Lower leg skin (tissue), 3 donors: ENCODE measurements at regions not wholly inside any gene's neighbourhood (a gene's known extent, or its start where the extent isn't known, plus 50 kb on each side); places are given as distances from the start of the nearest gene placed in this dataset.

Source experiments
- POLR2A ChIP-seq, 2 donors: fragments of 450-650 bp; IDR thresholded peaks; one replicate each; pipeline ENCODE4 v1.6.1; 2016 to 2017; ENCODE audit warnings: antibody characterized with exemption in 2 of 2, mild to moderate bottlenecking in 1 of 2, moderate library complexity in 1 of 2
- TF ChIP-seq, protein P1 (sequence below), 3 donors: fragments of 450-650 bp; IDR thresholded peaks; one replicate each; pipeline ENCODE4 v1.5.1; 2016; ENCODE audit warnings: antibody characterized with exemption in 3 of 3, mild to moderate bottlenecking in 3 of 3, moderate library complexity in 2 of 3

DNA sequence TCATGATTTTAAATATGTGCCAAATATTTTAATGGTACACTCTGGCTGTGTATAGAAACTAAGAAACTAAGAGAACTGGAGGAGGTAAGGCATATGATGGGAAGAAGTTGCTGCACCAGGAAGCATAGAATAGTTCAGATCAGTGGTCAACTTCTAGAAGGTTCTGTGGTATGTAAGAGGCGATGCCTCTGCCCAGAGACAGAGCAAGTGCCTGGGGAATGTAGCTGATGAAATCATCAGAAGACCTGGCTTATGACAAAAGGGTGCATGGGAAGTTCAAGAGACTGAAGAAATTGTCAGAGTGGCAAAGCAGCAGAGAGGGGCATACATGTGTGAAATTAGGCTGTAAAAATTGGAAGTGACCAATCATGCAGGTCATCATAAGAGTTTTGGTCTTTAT, 580.8 kb downstream of the BMP2 start:
- TF ChIP-seq, protein P1, sequence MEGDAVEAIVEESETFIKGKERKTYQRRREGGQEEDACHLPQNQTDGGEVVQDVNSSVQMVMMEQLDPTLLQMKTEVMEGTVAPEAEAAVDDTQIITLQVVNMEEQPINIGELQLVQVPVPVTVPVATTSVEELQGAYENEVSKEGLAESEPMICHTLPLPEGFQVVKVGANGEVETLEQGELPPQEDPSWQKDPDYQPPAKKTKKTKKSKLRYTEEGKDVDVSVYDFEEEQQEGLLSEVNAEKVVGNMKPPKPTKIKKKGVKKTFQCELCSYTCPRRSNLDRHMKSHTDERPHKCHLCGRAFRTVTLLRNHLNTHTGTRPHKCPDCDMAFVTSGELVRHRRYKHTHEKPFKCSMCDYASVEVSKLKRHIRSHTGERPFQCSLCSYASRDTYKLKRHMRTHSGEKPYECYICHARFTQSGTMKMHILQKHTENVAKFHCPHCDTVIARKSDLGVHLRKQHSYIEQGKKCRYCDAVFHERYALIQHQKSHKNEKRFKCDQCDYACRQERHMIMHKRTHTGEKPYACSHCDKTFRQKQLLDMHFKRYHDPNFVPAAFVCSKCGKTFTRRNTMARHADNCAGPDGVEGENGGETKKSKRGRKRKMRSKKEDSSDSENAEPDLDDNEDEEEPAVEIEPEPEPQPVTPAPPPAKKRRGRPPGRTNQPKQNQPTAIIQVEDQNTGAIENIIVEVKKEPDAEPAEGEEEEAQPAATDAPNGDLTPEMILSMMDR (IDR thresholded peaks at IDR 0.05), result no peak
- TF ChIP-seq POLR2A (IDR thresholded peaks at IDR 0.05), result no peak
